ENCODE measurements at regions not wholly inside any gene's neighbourhood (a gene's known extent, or its start where the extent isn't known, plus 50 kb on each side); places are given as distances from the start of the nearest gene placed in this dataset.

DNA sequence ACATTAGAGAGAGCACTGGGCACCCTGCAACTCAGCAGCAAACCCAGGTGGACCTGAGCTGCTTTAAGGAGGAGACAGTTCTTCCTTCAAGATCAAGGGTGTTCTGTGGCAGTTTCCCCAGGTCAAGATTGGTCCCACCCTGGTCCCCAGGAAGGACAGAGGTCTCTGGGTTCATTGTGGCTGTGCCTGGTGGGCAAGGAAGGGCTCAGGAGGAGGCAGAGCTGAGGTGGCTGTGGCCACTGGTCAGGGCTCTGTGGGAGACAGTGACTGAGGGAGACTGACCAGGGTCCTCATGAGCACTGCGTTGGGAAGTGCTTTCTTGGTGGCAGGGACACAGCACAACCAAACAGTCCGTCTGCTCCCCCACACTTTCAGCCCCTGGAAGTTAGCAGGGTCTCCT is 141.3 kb downstream of the FCRL5 start (continued):
- TF ChIP-seq, protein P1, sequence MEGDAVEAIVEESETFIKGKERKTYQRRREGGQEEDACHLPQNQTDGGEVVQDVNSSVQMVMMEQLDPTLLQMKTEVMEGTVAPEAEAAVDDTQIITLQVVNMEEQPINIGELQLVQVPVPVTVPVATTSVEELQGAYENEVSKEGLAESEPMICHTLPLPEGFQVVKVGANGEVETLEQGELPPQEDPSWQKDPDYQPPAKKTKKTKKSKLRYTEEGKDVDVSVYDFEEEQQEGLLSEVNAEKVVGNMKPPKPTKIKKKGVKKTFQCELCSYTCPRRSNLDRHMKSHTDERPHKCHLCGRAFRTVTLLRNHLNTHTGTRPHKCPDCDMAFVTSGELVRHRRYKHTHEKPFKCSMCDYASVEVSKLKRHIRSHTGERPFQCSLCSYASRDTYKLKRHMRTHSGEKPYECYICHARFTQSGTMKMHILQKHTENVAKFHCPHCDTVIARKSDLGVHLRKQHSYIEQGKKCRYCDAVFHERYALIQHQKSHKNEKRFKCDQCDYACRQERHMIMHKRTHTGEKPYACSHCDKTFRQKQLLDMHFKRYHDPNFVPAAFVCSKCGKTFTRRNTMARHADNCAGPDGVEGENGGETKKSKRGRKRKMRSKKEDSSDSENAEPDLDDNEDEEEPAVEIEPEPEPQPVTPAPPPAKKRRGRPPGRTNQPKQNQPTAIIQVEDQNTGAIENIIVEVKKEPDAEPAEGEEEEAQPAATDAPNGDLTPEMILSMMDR (IDR thresholded peaks at IDR 0.05 in 2 of 3, conservative IDR thresholded peaks at IDR 0.05 in 1 of 3; ENCODE audit: borderline replicate concordance in 1 of 3, insufficient read depth in 1 of 3, low read depth in 2 of 3, low read length in 2 of 3): no peak
- TF ChIP-seq CEBPB (IDR thresholded peaks at IDR 0.05; ENCODE audit: low read depth) (no peak), ZNF274 (IDR thresholded peaks at IDR 0.05; ENCODE audit: low read depth, low read length) (no peak), FOSL1 (IDR thresholded peaks at IDR 0.05; ENCODE audit: low read depth) (no peak)

DNA sequence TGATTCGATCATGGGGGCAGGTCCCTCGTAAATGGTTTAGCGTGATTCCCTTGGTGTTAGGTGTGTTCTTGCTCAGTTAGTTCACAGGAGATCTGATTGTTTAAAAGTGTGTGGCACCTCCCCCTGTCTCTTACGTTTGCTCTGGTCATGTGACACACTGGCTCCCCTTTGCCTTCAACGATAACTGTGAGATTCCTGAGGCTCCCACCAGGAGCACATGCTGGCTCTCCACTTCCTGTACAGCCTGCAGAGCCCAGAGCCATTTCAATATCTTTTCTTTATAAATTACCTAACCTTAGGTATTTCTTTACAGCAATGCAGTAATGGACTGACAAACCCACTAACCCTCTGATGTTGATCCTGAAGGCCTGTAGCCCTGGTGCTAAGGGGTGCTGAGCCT is 141.9 kb downstream of the FCRL5 start:
- ChIA-PET POLR2A (no interaction called here), RAD21 (ENCODE audit: low non-redundant PET in 1 of 2, low total read pairs in 2 of 2, uncharacterized antibody in 2 of 2, unreplicated experiment in 2 of 2) (no interaction called here), CTCF (no interaction called here)
- Histone ChIP-seq H3K4me3 (replicated peaks in 1 of 2; ENCODE audit: low read depth in 1 of 2, low read length in 2 of 2) (no peak overlapping the region), H3K36me3 (ENCODE audit: control insufficient read depth in 1 of 2, insufficient read depth in 2 of 2, low read length in 2 of 2) (no peaks in the 10 kb centered on the region), H3K27me3 (ENCODE audit: insufficient read depth, low read length) (peaks cover 9% of the 10 kb centered on the region; the same call in 1 of the 2 replicates), H3K4me1 (ENCODE audit: control insufficient read depth in 1 of 2, insufficient read depth in 2 of 2, low read length in 2 of 2) (no peaks in the 10 kb centered on the region), H3K9me3 (ENCODE audit: control insufficient read depth in 1 of 2, insufficient read depth in 1 of 2, low read depth in 1 of 2, low read length in 2 of 2) (no peaks in the 10 kb centered on the region), H3K27ac (ENCODE audit: low read depth, low read length) (no peak overlapping the region), H3K9ac (ENCODE audit: low read length) (no peak overlapping the region), H3K79me2 (ENCODE audit: insufficient read depth, low read length) (no peaks in the 10 kb centered on the region), H3K9me2 (ENCODE audit: insufficient read depth) (no peaks in the 10 kb centered on the region), H3K4me2 (ENCODE audit: low read length) (no peak overlapping the region), H2AFZ (ENCODE audit: low read depth, low read length, poor library complexity, severe bottlenecking) (no peak overlapping the region), H4K20me1 (ENCODE audit: insufficient read depth) (no peaks in the 10 kb centered on the region)
- no peak for DNase-seq (ENCODE audit: low read depth, low spot score)
- TF ChIP-seq SIN3A (IDR thresholded peaks at IDR 0.05; ENCODE audit: low read depth): no peak
- no peak for TF ChIP-seq CBX3 (IDR thresholded peaks at IDR 0.05; ENCODE audit: low read depth)
- TF ChIP-seq ATF3 (IDR thresholded peaks at IDR 0.05): no peak
- no peak for TF ChIP-seq EGR1 (IDR thresholded peaks at IDR 0.05; ENCODE audit: low read depth)
- no peak for TF ChIP-seq POLR2A (IDR thresholded peaks at IDR 0.05; ENCODE audit: borderline replicate concordance, extremely low read depth, insufficient read depth, insufficient read length)
- no peak for TF ChIP-seq CEBPB (IDR thresholded peaks at IDR 0.05; ENCODE audit: low read depth)
- TF ChIP-seq FOSL1 (IDR thresholded peaks at IDR 0.05; ENCODE audit: low read depth): no peak
- TF ChIP-seq, protein P2, sequence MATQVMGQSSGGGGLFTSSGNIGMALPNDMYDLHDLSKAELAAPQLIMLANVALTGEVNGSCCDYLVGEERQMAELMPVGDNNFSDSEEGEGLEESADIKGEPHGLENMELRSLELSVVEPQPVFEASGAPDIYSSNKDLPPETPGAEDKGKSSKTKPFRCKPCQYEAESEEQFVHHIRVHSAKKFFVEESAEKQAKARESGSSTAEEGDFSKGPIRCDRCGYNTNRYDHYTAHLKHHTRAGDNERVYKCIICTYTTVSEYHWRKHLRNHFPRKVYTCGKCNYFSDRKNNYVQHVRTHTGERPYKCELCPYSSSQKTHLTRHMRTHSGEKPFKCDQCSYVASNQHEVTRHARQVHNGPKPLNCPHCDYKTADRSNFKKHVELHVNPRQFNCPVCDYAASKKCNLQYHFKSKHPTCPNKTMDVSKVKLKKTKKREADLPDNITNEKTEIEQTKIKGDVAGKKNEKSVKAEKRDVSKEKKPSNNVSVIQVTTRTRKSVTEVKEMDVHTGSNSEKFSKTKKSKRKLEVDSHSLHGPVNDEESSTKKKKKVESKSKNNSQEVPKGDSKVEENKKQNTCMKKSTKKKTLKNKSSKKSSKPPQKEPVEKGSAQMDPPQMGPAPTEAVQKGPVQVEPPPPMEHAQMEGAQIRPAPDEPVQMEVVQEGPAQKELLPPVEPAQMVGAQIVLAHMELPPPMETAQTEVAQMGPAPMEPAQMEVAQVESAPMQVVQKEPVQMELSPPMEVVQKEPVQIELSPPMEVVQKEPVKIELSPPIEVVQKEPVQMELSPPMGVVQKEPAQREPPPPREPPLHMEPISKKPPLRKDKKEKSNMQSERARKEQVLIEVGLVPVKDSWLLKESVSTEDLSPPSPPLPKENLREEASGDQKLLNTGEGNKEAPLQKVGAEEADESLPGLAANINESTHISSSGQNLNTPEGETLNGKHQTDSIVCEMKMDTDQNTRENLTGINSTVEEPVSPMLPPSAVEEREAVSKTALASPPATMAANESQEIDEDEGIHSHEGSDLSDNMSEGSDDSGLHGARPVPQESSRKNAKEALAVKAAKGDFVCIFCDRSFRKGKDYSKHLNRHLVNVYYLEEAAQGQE (IDR thresholded peaks at IDR 0.05; ENCODE audit: low read depth): no peak
- no peak for TF ChIP-seq ZNF274 (IDR thresholded peaks at IDR 0.05; ENCODE audit: low read depth, low read length)
- no peak for TF ChIP-seq POLR2AphosphoS5 (IDR thresholded peaks at IDR 0.05; ENCODE audit: low read depth, low read length)
- no peak for TF ChIP-seq SRF (IDR thresholded peaks at IDR 0.05; ENCODE audit: low read depth)
- TF ChIP-seq MAX (IDR thresholded peaks at IDR 0.05): no peak
- TF ChIP-seq YY1 (IDR thresholded peaks at IDR 0.05; ENCODE audit: extremely low read depth, insufficient replicate concordance, low read depth, low read length): no peak
- TF ChIP-seq SP1 (IDR thresholded peaks at IDR 0.05; ENCODE audit: low read depth): no peak
- TF ChIP-seq, protein P1 (IDR thresholded peaks at IDR 0.05 in 2 of 3, conservative IDR thresholded peaks at IDR 0.05 in 1 of 3; ENCODE audit: borderline replicate concordance in 1 of 3, insufficient read depth in 1 of 3, low read depth in 2 of 3, low read length in 2 of 3): no peak
- TF ChIP-seq ZFX (IDR thresholded peaks at IDR 0.05): no peak
- BruUV-seq (replicated peaks): no TSS peak
- no peak for ATAC-seq
- intact Hi-C loops (cut with micrococcal nuclease): no loop called here
